Upper lobe of left lung (tissue), 6 donors: ENCODE measurements at regions not wholly inside any gene's neighbourhood (a gene's known extent, or its start where the extent isn't known, plus 50 kb on each side); places are given as distances from the start of the nearest gene placed in this dataset.

ENCODE experiments used
- ATAC-seq, 2 donors: fragments of 200-7000 bp; cut with Tn5 transposase; one replicate each; pipeline ENCODE4 v1.9.1; 2022; ENCODE audit warnings: mild to moderate bottlenecking in 2 of 2, moderate library complexity in 2 of 2; ENCODE audit not compliant: low FRiP score in 2 of 2
- DNase-seq, 2 donors: peaks; one replicate each; pipeline ENCODE4 v3.0.0-alpha.2; 2019 to 2020
- H3K27ac ChIP-seq, 4 donors: fragments of 200-600 bp; sonication (generic); one replicate each; pipeline ENCODE4 v1.5.1; 2016 to 2019
- H3K27me3 ChIP-seq, 4 donors: fragments of 200-600 bp; sonication (generic); one replicate each; pipeline ENCODE4 v1.5.1; 2017 to 2019
- H3K36me3 ChIP-seq, 4 donors: fragments of 200-600 bp; sonication (generic); one replicate each; pipeline ENCODE4 v1.5.1; 2016 to 2019
- H3K4me1 ChIP-seq, 4 donors: fragments of 200-600 bp; sonication (generic); one replicate each; pipeline ENCODE4 v1.5.1; 2018 to 2019
- H3K4me3 ChIP-seq, 4 donors: fragments of 200-600 bp; sonication (generic); one replicate each; pipeline ENCODE4 v1.5.1; 2017 to 2019; ENCODE audit warnings: mild to moderate bottlenecking in 2 of 4, moderate library complexity in 1 of 4
- H3K9me3 ChIP-seq, 4 donors: fragments of 200-600 bp; sonication (generic); one replicate each; pipeline ENCODE4 v1.5.1; 2018 to 2019
- EP300 ChIP-seq, 4 donors: sonication (generic); formaldehyde crosslinking; IDR thresholded peaks; one replicate each; pipeline ENCODE4 v1.5.1; 2017; ENCODE audit warnings: antibody characterized with exemption in 4 of 4, control low read depth in 2 of 4
- POLR2A ChIP-seq, 4 donors: fragments of 450-650 bp; IDR thresholded peaks; one replicate each; pipeline ENCODE4 v1.5.1; 2016 to 2017; ENCODE audit warnings: antibody characterized with exemption in 4 of 4, mild to moderate bottlenecking in 2 of 4
- POLR2AphosphoS5 ChIP-seq, 2 donors: sonication (generic); formaldehyde crosslinking; IDR thresholded peaks; one replicate each; pipeline ENCODE4 v1.5.1; 2017; ENCODE audit warnings: antibody characterized with exemption in 2 of 2
- WGBS, 2 donors: methylation state at CpG; one replicate each; pipeline ENCODE4 v1.1.5; 2017 to 2018; 5-methylcytosine and 5-hydroxymethylcytosine counted together
- TF ChIP-seq, protein P1 (sequence below), 6 experiments: fragments of 450-650 bp in 4 of 6; fragments of 200-600 bp in 2 of 6; sonication (generic) in 2 of 6; IDR thresholded peaks; one replicate each; pipeline ENCODE4 v1.5.1; 2016 to 2019; ENCODE audit warnings: antibody characterized with exemption in 6 of 6
- donor health status: DM: no; HTN: no; CAD: no; lungs with moderate emphysema.
- donor health status: DM: no; HTN: yes; CAD: no; lungs with severe emphysema.

GRCh38 chr12:98256830-98257229 lies 258.6 kb upstream of the TMPO start:
- DNase-seq, result no peak

DNA sequence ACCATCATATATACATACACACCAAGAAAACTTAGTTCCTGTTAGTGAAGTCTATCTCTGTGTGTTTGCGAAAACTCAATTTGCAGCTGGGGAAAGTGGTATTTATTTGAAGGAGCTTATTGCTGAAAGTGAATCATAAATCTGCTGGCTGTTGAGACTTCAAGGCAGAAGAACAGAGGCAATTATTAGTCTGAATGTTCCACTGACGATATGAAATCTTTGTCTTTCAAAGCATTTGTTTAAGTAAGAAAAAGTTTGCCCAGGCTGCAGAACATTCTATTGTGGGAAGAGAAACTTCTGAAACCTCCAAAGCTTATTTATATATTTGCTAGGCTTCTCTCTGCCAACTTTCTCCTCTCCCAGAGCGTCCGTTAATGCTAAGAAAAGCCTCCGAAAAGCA lies 255.7 kb upstream of the TMPO start:
- WGBS, 2 donors, result 65 to 70% methylated on average over 5 of the region's 5 CpGs
- ATAC-seq (no peak), DNase-seq (no peak)
- no peaks in the 10 kb centered on the region for H3K36me3 ChIP-seq
- H3K4me1 ChIP-seq, result no peaks in the 10 kb centered on the region
- H3K9me3 ChIP-seq, result no peaks in the 10 kb centered on the region
- H3K27me3 ChIP-seq, result no peaks in the 10 kb centered on the region
- no peak for TF ChIP-seq POLR2AphosphoS5 (IDR thresholded peaks at IDR 0.05)
- TF ChIP-seq, protein P1, sequence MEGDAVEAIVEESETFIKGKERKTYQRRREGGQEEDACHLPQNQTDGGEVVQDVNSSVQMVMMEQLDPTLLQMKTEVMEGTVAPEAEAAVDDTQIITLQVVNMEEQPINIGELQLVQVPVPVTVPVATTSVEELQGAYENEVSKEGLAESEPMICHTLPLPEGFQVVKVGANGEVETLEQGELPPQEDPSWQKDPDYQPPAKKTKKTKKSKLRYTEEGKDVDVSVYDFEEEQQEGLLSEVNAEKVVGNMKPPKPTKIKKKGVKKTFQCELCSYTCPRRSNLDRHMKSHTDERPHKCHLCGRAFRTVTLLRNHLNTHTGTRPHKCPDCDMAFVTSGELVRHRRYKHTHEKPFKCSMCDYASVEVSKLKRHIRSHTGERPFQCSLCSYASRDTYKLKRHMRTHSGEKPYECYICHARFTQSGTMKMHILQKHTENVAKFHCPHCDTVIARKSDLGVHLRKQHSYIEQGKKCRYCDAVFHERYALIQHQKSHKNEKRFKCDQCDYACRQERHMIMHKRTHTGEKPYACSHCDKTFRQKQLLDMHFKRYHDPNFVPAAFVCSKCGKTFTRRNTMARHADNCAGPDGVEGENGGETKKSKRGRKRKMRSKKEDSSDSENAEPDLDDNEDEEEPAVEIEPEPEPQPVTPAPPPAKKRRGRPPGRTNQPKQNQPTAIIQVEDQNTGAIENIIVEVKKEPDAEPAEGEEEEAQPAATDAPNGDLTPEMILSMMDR (IDR thresholded peaks at IDR 0.05), result no peak
- no peak for TF ChIP-seq EP300 (IDR thresholded peaks at IDR 0.05)
- TF ChIP-seq POLR2A (IDR thresholded peaks at IDR 0.05), result no peak
- H3K4me3 ChIP-seq, result no peak overlapping the region
- H3K27ac ChIP-seq, result no peak overlapping the region

More at GRCh38 chr12:98256830-98257229, 258.6 kb upstream of the TMPO start:
- H3K27me3 ChIP-seq, result no peaks in the 10 kb centered on the region
- H3K9me3 ChIP-seq, result no peaks in the 10 kb centered on the region
- no peak overlapping the region for H3K4me3 ChIP-seq
- 92 to 100% methylated on average over 1 of the region's 1 CpG for WGBS, 2 donors
- ATAC-seq, result no peak
- H3K4me1 ChIP-seq, result no peaks in the 10 kb centered on the region
- no peaks in the 10 kb centered on the region for H3K36me3 ChIP-seq
- TF ChIP-seq, protein P1 (IDR thresholded peaks at IDR 0.05), result no peak
- TF ChIP-seq EP300 (IDR thresholded peaks at IDR 0.05), result no peak
- no peak for TF ChIP-seq POLR2AphosphoS5 (IDR thresholded peaks at IDR 0.05)
- TF ChIP-seq POLR2A (IDR thresholded peaks at IDR 0.05), result no peak
- H3K27ac ChIP-seq, result no peak overlapping the region

DNA sequence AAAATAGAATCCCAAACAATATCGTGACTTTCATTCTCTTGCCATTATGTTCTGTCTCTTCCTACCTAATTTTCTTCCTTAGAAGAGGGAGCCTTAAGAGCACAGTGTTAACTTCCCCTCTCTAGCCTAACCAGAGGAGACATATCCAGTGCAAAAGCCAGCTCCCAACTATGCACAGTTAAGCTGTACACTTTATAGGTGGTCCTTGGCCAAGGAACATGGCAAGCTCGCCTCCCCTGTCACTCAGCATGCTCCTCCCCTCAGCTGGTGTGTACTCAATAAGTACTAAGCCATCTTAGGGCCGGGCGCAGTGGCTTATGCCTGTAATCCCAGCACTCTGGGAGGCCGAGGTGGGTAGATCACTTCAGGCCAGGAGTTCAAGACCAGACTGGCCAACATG lies 255.1 kb upstream of the TMPO start:
- Histone ChIP-seq H3K9me3 (no peaks in the 10 kb centered on the region), H3K27me3 (no peaks in the 10 kb centered on the region), H3K27ac (no peak overlapping the region), H3K36me3 (no peaks in the 10 kb centered on the region), H3K4me3 (no peak overlapping the region), H3K4me1 (no peaks in the 10 kb centered on the region)
- ATAC-seq (no peak), DNase-seq (no peak)
- TF ChIP-seq POLR2AphosphoS5 (IDR thresholded peaks at IDR 0.05), result no peak
- TF ChIP-seq POLR2A (IDR thresholded peaks at IDR 0.05), result no peak
- TF ChIP-seq EP300 (IDR thresholded peaks at IDR 0.05), result no peak
- TF ChIP-seq, protein P1 (IDR thresholded peaks at IDR 0.05), result no peak
- 69 to 77% methylated on average over 5 of the region's 5 CpGs for WGBS, 2 donors

- no peak for TF ChIP-seq EP300 (IDR thresholded peaks at IDR 0.05)
- no peak for TF ChIP-seq POLR2AphosphoS5 (IDR thresholded peaks at IDR 0.05)
- no peaks in the 10 kb centered on the region for H3K4me1 ChIP-seq
- no peaks in the 10 kb centered on the region for H3K36me3 ChIP-seq
- H3K27ac ChIP-seq, result no peak overlapping the region
- H3K4me3 ChIP-seq, result no peak overlapping the region
- peaks cover 0 to 4% (median 0%) of the 10 kb centered on the region in 4 donors for H3K9me3 ChIP-seq
- H3K27me3 ChIP-seq, result no peaks in the 10 kb centered on the region
- whole genome bisulfite sequencing, 2 donors, result 75 to 79% methylated on average over 6 of the region's 6 CpGs
- DNase-seq, result no peak
- ATAC-seq, result no peak
Measured at GRCh38 chr12:98262902-98263301, 252.5 kb upstream of the TMPO start.

- Histone ChIP-seq H3K36me3 (no peaks in the 10 kb centered on the region), H3K4me3 (no peak overlapping the region), H3K27ac (no peak overlapping the region), H3K9me3 (no peaks in the 10 kb centered on the region), H3K4me1 (no peaks in the 10 kb centered on the region), H3K27me3 (no peaks in the 10 kb centered on the region)
- TF ChIP-seq EP300 (IDR thresholded peaks at IDR 0.05) (no peak), POLR2AphosphoS5 (IDR thresholded peaks at IDR 0.05) (no peak), POLR2A (IDR thresholded peaks at IDR 0.05) (no peak)
- TF ChIP-seq, protein P1 (IDR thresholded peaks at IDR 0.05), result no peak
- DNase-seq (no peak), ATAC-seq (no peak)
- 56 to 67% methylated on average over 5 of the region's 5 CpGs for WGBS, 2 donors
Measured at GRCh38 chr12:98274430-98275130, 240.8 kb upstream of the TMPO start.
